Activated B cell treated with CpG ODN at 0.5 μM for 24 hours (primary cell): ENCODE measurements at regions not wholly inside any gene's neighbourhood (a gene's known extent, or its start where the extent isn't known, plus 50 kb on each side); places are given as distances from the start of the nearest gene placed in this dataset.

Experiments used
- ATAC-seq: fragments of 200-7000 bp; cut with Tn5 transposase; one replicate; pipeline ENCODE4 v1.10.0; 2021; ENCODE audit warnings: low read depth, mild to moderate bottlenecking, moderate library complexity
- CTCF ChIA-PET: fragments of 350-600 bp; sonication (Branson Sonifier 250); formaldehyde crosslinking; loops from one replicate; lab custom pipeline; 2021; ENCODE audit warnings: antibody characterized with exemption; lab: Charles Lee
- POLR2A ChIA-PET: fragments of 350-600 bp; sonication (Branson Sonifier 250); formaldehyde crosslinking; loops from one replicate; lab custom pipeline; 2021; ENCODE audit warnings: antibody characterized with exemption; lab: Charles Lee
- DNase-seq: peaks from one replicate; pipeline ENCODE4 v3.0.0; 2022
- H3K27ac Mint-ChIP-seq: one replicate; pipeline ENCODE4 v1.8.0; 2020; ENCODE audit warnings: mixed read lengths
- H3K27me3 Mint-ChIP-seq: one replicate; pipeline ENCODE4 v1.8.0; 2021; ENCODE audit warnings: mixed read lengths
- H3K36me3 Mint-ChIP-seq: one replicate; pipeline ENCODE4 v1.8.0; 2021; ENCODE audit warnings: low read depth, mixed read lengths
- H3K4me1 Mint-ChIP-seq: one replicate; pipeline ENCODE4 v1.8.0; 2021; ENCODE audit warnings: mixed read lengths
- H3K4me3 Mint-ChIP-seq: one replicate; pipeline ENCODE4 v1.8.0; 2020; ENCODE audit warnings: mild to moderate bottlenecking, mixed read lengths
- H3K9me3 Mint-ChIP-seq: one replicate; pipeline ENCODE4 v1.8.0; 2020; ENCODE audit warnings: mixed read lengths
- CTCF ChIP-seq: fragments of 200-600 bp; IDR thresholded peaks from one replicate; pipeline ENCODE4 v1.8.0; 2022; ENCODE audit warnings: antibody characterized with exemption, mild to moderate bottlenecking
- intact Hi-C: fragments of 100-400 bp; cut with micrococcal nuclease; formaldehyde crosslinking; loops from one replicate; pipeline ENCODE4 v1.15.1; 2024

- DNase-seq, result no peak
- ChIA-PET CTCF (no interaction called here), POLR2A (no interaction called here)
- Mint-ChIP-seq H3K9me3 (no peaks in the 10 kb centered on the region), H3K4me3 (no peak overlapping the region), H3K27ac (no peak overlapping the region), H3K27me3 (peaks cover 10% of the 10 kb centered on the region), H3K36me3 (no peaks in the 10 kb centered on the region), H3K4me1 (no peaks in the 10 kb centered on the region)
- intact Hi-C loops, result no loop called here
- no peak for TF ChIP-seq CTCF
- ATAC-seq, result no peak
Observed at GRCh38 chr7:112970771-112971170, 115.9 kb downstream of the GPR85 start.

- DNase-seq, result no peak
- no peaks in the 10 kb centered on the region for H3K9me3 Mint-ChIP-seq
- H3K27me3 Mint-ChIP-seq, result peaks cover 10% of the 10 kb centered on the region
- intact Hi-C loops, result loop anchor here (2.0 kb wide), 1 partner anchor 13 kb away; no protein-coding TSS in a partner anchor
- no peak for TF ChIP-seq CTCF
- ATAC-seq, result no peak
- no peaks in the 10 kb centered on the region for H3K4me1 Mint-ChIP-seq
- ChIA-PET POLR2A (no interaction called here), CTCF (no interaction called here)
- H3K4me3 Mint-ChIP-seq, result no peak overlapping the region
- no peaks in the 10 kb centered on the region for H3K36me3 Mint-ChIP-seq
- H3K27ac Mint-ChIP-seq, result no peak overlapping the region
Observed at GRCh38 chr7:112969946-112970345, 116.7 kb downstream of the GPR85 start.

GRCh38 chr7:112965506-112965905, 121.1 kb downstream of the GPR85 start:
- CTCF ChIA-PET, result no interaction called here
- DNase-seq (no peak), ATAC-seq (no peak)
- H3K36me3 Mint-ChIP-seq, result no peaks in the 10 kb centered on the region
- intact Hi-C loops, result no loop called here
- no peak overlapping the region for H3K4me3 Mint-ChIP-seq
- no peaks in the 10 kb centered on the region for H3K4me1 Mint-ChIP-seq
- POLR2A ChIA-PET, result no interaction called here
- no peaks in the 10 kb centered on the region for H3K9me3 Mint-ChIP-seq
- no peak overlapping the region for H3K27ac Mint-ChIP-seq
- H3K27me3 Mint-ChIP-seq, result peaks cover 18% of the 10 kb centered on the region
- TF ChIP-seq CTCF, result no peak

GRCh38 chr7:112963634-112964033, 123.0 kb downstream of the GPR85 start:
- Mint-ChIP-seq H3K27me3 (peaks cover 19% of the 10 kb centered on the region), H3K36me3 (no peaks in the 10 kb centered on the region), H3K9me3 (no peaks in the 10 kb centered on the region), H3K4me1 (no peaks in the 10 kb centered on the region), H3K4me3 (no peak overlapping the region), H3K27ac (no peak overlapping the region)
- DNase-seq (no peak), ATAC-seq (no peak)
- CTCF ChIA-PET, result no interaction called here
- intact Hi-C loops, result no loop called here
- POLR2A ChIA-PET, result no interaction called here
- TF ChIP-seq CTCF, result no peak

GRCh38 chr7:112962815-112963214, 123.8 kb downstream of the GPR85 start:
- no peak for ATAC-seq
- H3K36me3 Mint-ChIP-seq, result no peaks in the 10 kb centered on the region
- POLR2A ChIA-PET, result no interaction called here
- no peaks in the 10 kb centered on the region for H3K9me3 Mint-ChIP-seq
- no peak overlapping the region for H3K4me3 Mint-ChIP-seq
- CTCF ChIA-PET, result no interaction called here
- no peaks in the 10 kb centered on the region for H3K4me1 Mint-ChIP-seq
- H3K27ac Mint-ChIP-seq, result no peak overlapping the region
- intact Hi-C loops, result no loop called here
- DNase-seq, result no peak
- no peak for TF ChIP-seq CTCF
- H3K27me3 Mint-ChIP-seq, result peaks cover 19% of the 10 kb centered on the region
